WTC11 (cell line): ENCODE measurements at regions not wholly inside any gene's neighbourhood (a gene's known extent, or its start where the extent isn't known, plus 50 kb on each side); places are given as distances from the start of the nearest gene placed in this dataset.

ENCODE experiments used
- ATAC-seq: fragments of 200-7000 bp; cut with Tn5 transposase; 2 replicates; pipeline ENCODE4 v1.10.0; 2021; ENCODE audit warnings: mild to moderate bottlenecking, moderate library complexity
- CTCF ChIA-PET: fragments of 300-600 bp; sonication (Branson Sonifier 250); formaldehyde crosslinking; loops from one replicate; lab custom pipeline; 2021; ENCODE audit warnings: antibody characterized with exemption; lab: Charles Lee
- POLR2A ChIA-PET: fragments of 350-600 bp; sonication (Branson Sonifier 250); formaldehyde crosslinking; loops from one replicate; lab custom pipeline; 2021; ENCODE audit warnings: antibody characterized with exemption; lab: Charles Lee
- DNase-seq: peaks from one replicate; pipeline ENCODE4 v3.0.0; 2021; ENCODE audit warnings: low spot score
- H3K27ac Mint-ChIP-seq: 2 replicates; pipeline ENCODE4 v1.8.0; 2021; ENCODE audit warnings: mixed read lengths
- H3K27me3 Mint-ChIP-seq: 2 replicates; pipeline ENCODE4 v1.8.0; 2021; ENCODE audit warnings: low read depth, mild to moderate bottlenecking, moderate library complexity, mixed read lengths
- H3K36me3 Mint-ChIP-seq: 2 replicates; pipeline ENCODE4 v1.8.0; 2021; ENCODE audit warnings: mixed read lengths
- H3K4me1 Mint-ChIP-seq: 2 replicates; pipeline ENCODE4 v1.8.0; 2022; ENCODE audit warnings: mixed read lengths
- H3K4me3 Mint-ChIP-seq: 2 replicates; pipeline ENCODE4 v1.8.0; 2021; ENCODE audit warnings: mild to moderate bottlenecking, moderate library complexity, mixed read lengths
- H3K9me3 Mint-ChIP-seq: 2 replicates; pipeline ENCODE4 v1.8.0; 2021; ENCODE audit warnings: mixed read lengths
- AFF4 ChIP-seq: sonication (generic); formaldehyde crosslinking; IDR thresholded peaks from 2 replicates; pipeline ENCODE4 v1.8.1; 2023; ENCODE audit warnings: mild to moderate bottlenecking, missing genetic modification reagents, borderline replicate concordance
- ARID4B ChIP-seq: sonication (generic); formaldehyde crosslinking; IDR thresholded peaks from 2 replicates; pipeline ENCODE4 v1.8.0; 2023; ENCODE audit warnings: missing genetic modification reagents, mild to moderate bottlenecking, borderline replicate concordance
- E2F4 ChIP-seq: sonication (generic); formaldehyde crosslinking; IDR thresholded peaks from 2 replicates; pipeline ENCODE4 v1.8.1; 2022; ENCODE audit warnings: low read depth, mild to moderate bottlenecking, moderate library complexity, missing genetic modification reagents, borderline replicate concordance
- ESRRA ChIP-seq: sonication (generic); formaldehyde crosslinking; IDR thresholded peaks from 2 replicates; pipeline ENCODE4 v1.8.1; 2022; ENCODE audit warnings: mild to moderate bottlenecking, missing genetic modification reagents, borderline replicate concordance
- FOXP1 ChIP-seq: sonication (generic); formaldehyde crosslinking; IDR thresholded peaks from 2 replicates; pipeline ENCODE4 v1.8.0; 2022; ENCODE audit warnings: missing genetic modification reagents, mild to moderate bottlenecking, moderate library complexity, borderline replicate concordance
- JUN ChIP-seq: sonication (generic); formaldehyde crosslinking; IDR thresholded peaks from 2 replicates; pipeline ENCODE4 v1.8.0; 2023; ENCODE audit warnings: mild to moderate bottlenecking, missing genetic modification reagents
- KAT7 ChIP-seq: sonication (generic); formaldehyde crosslinking; IDR thresholded peaks from 2 replicates; pipeline ENCODE4 v1.8.1; 2023; ENCODE audit warnings: missing genetic modification reagents, mild to moderate bottlenecking, borderline replicate concordance
- MXD4 ChIP-seq: fragments of 250-450 bp; sonication (Bioruptor Pico); IDR thresholded peaks from 2 replicates; pipeline ENCODE4 v1.8.0; 2021; ENCODE audit warnings: mild to moderate bottlenecking, moderate library complexity, borderline replicate concordance
- NR1H2 ChIP-seq: sonication (generic); formaldehyde crosslinking; IDR thresholded peaks from 2 replicates; pipeline ENCODE4 v1.9.0; 2021; ENCODE audit warnings: mild to moderate bottlenecking, moderate library complexity, missing genetic modification reagents
- PRRX2 ChIP-seq: fragments of 250-450 bp; sonication (Bioruptor Pico); IDR thresholded peaks from 2 replicates; pipeline ENCODE4 v1.8.0; 2021; ENCODE audit warnings: mild to moderate bottlenecking
- RORB ChIP-seq: fragments of 250-450 bp; sonication (Bioruptor Pico); IDR thresholded peaks from 2 replicates; pipeline ENCODE4 v1.9.0; 2021; ENCODE audit warnings: mild to moderate bottlenecking
- SMAD3 ChIP-seq: sonication (generic); formaldehyde crosslinking; IDR thresholded peaks from 2 replicates; pipeline ENCODE4 v1.8.0; 2022; ENCODE audit warnings: missing genetic modification reagents, mild to moderate bottlenecking, borderline replicate concordance
- STAT6 ChIP-seq: sonication (generic); formaldehyde crosslinking; conservative IDR thresholded peaks from 2 replicates; pipeline ENCODE4 v1.8.1; 2023; ENCODE audit warnings: mild to moderate bottlenecking, low read depth, missing genetic modification reagents, moderate library complexity
- ZMAT4 ChIP-seq: fragments of 250-450 bp; sonication (Bioruptor Pico); IDR thresholded peaks from 2 replicates; pipeline ENCODE4 v1.9.0; 2021; ENCODE audit warnings: mild to moderate bottlenecking
- ZNF425 ChIP-seq: fragments of 250-450 bp; sonication (Bioruptor Pico); conservative IDR thresholded peaks from 2 replicates; pipeline ENCODE4 v1.9.0; 2021; ENCODE audit warnings: mild to moderate bottlenecking
- ZNF512 ChIP-seq: sonication (generic); formaldehyde crosslinking; IDR thresholded peaks from 2 replicates; pipeline ENCODE4 v1.8.1; 2022; ENCODE audit warnings: missing genetic modification reagents, borderline replicate concordance
- ZNF671 ChIP-seq: fragments of 250-450 bp; sonication (Bioruptor Pico); IDR thresholded peaks from 2 replicates; pipeline ENCODE4 v1.8.0; 2021; ENCODE audit warnings: mild to moderate bottlenecking
- ZSCAN18 ChIP-seq: fragments of 250-450 bp; sonication (Bioruptor Pico); IDR thresholded peaks from 2 replicates; pipeline ENCODE4 v2.1.2; 2022; ENCODE audit warnings: mild to moderate bottlenecking, moderate library complexity

GRCh38 chr10:130377986-130378540, 241.9 kb downstream of the GLRX3 start:
- CTCF ChIA-PET = no interaction called here
- peaks cover 66% of the 10 kb centered on the region for H3K36me3 Mint-ChIP-seq
- ATAC-seq = no peak
- POLR2A ChIA-PET = no interaction called here
- H3K27me3 Mint-ChIP-seq = peaks cover 9% of the 10 kb centered on the region
- no peak overlapping the region for H3K27ac Mint-ChIP-seq
- H3K4me1 Mint-ChIP-seq = no peaks in the 10 kb centered on the region
- peaks cover 74% of the 10 kb centered on the region for H3K9me3 Mint-ChIP-seq
- no peak overlapping the region for H3K4me3 Mint-ChIP-seq
- no peak for DNase-seq
- TF ChIP-seq ZMAT4 (CRISPR knock-in tag) (no peak), FOXP1 (CRISPR knock-in tag) (no peak), AFF4 (CRISPR knock-in tag) (no peak), PRRX2 (no peak), E2F4 (CRISPR knock-in tag) (no peak), ZNF425 (CRISPR knock-in tag) (no peak), ZSCAN18 (CRISPR knock-in tag) (no peak), STAT6 (CRISPR knock-in tag) (no peak), ZNF671 (no peak), KAT7 (CRISPR knock-in tag) (no peak), NR1H2 (CRISPR knock-in tag) (no peak), ESRRA (CRISPR knock-in tag) (no peak), ARID4B (no peak), JUN (CRISPR knock-in tag) (no peak), SMAD3 (no peak), MXD4 (CRISPR knock-in tag) (no peak), ZNF512 (CRISPR knock-in tag) (no peak), RORB (no peak)
